Activated naive CD4-positive, alpha-beta T cell treated with anti-CD3 and anti-CD28 coated beads, Interleukin-2, amount 50 U/mL, for 72 hours (primary cell): ENCODE measurements at regions not wholly inside any gene's neighbourhood (a gene's known extent, or its start where the extent isn't known, plus 50 kb on each side); places are given as distances from the start of the nearest gene placed in this dataset.

Experiments used
- ATAC-seq, 2 donors: fragments of 150-1000 bp; cut with Tn5 transposase; 2 replicates each; pipeline ENCODE4 v1.10.0; 2021; ENCODE audit warnings: mild to moderate bottlenecking in 2 of 2, moderate library complexity in 2 of 2
- DNase-seq, 2 donors: peaks; one replicate each; pipeline ENCODE4 v3.0.0; 2021 to 2022; ENCODE audit warnings: low spot score in 2 of 2
- H3K27ac Mint-ChIP-seq, 2 donors: one replicate each; pipeline ENCODE4 v1.8.0; 2022; ENCODE audit warnings: mild to moderate bottlenecking in 2 of 2, mixed read lengths in 2 of 2
- H3K36me3 Mint-ChIP-seq, 2 donors: one replicate each; pipeline ENCODE4 v1.8.0; 2022; ENCODE audit warnings: mixed read lengths in 2 of 2
- H3K9me3 Mint-ChIP-seq, 2 donors: one replicate each; pipeline ENCODE4 v1.8.0; 2022; ENCODE audit warnings: mixed read lengths in 2 of 2

GRCh38 chr4:151613290-151613689, 147.5 kb downstream of the GATB start:
- DNase-seq: no peak
- no peak overlapping the region for H3K27ac Mint-ChIP-seq
- H3K36me3 Mint-ChIP-seq: no peaks in the 10 kb centered on the region
- no peaks in the 10 kb centered on the region for H3K9me3 Mint-ChIP-seq
- no peak for ATAC-seq

DNA sequence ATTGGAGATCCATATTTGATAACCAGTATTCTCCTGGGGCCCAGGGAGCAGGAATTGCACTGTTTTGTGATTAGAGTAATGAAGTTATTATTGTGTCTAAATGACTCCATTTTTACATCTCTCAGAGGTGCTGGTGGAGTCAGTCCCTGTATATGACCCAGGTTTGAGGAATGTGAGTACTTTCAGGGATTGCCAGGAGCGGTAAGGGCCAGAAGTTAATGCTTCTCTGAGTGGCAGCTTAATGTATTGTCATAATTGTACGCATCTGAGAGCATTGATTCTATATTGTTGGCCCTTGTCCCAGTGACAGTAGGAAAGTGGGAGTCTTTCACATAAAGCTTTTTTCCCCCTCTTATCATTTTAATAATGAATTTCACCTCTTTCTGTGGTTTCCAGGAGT, 146.2 kb downstream of the GATB start:
- no peak for ATAC-seq
- Mint-ChIP-seq H3K9me3 (no peaks in the 10 kb centered on the region), H3K27ac (no peak overlapping the region), H3K36me3 (no peaks in the 10 kb centered on the region)
- no peak for DNase-seq

- no peak for ATAC-seq
- no peak for DNase-seq
- Mint-ChIP-seq H3K27ac (no peak overlapping the region), H3K9me3 (no peaks in the 10 kb centered on the region), H3K36me3 (no peaks in the 10 kb centered on the region)
Observed at GRCh38 chr4:151618858-151619257, 141.9 kb downstream of the GATB start.

GRCh38 chr4:151620066-151620465, 140.7 kb downstream of the GATB start:
- Mint-ChIP-seq H3K36me3 (no peaks in the 10 kb centered on the region), H3K27ac (no peak overlapping the region), H3K9me3 (no peaks in the 10 kb centered on the region)
- ATAC-seq: no peak
- DNase-seq: no peak
